Hepatocyte (in vitro differentiated cells): ENCODE measurements at regions not wholly inside any gene's neighbourhood (a gene's known extent, or its start where the extent isn't known, plus 50 kb on each side); places are given as distances from the start of the nearest gene placed in this dataset.

Experiments used
- CTCF ChIP-seq: fragments of 200-600 bp; sonication (generic); IDR thresholded peaks from 2 replicates; pipeline ENCODE4 v1.5.1; 2016; ENCODE audit warnings: antibody characterized with exemption, mild to moderate bottlenecking; ENCODE audit not compliant: poor library complexity
- EZH2 ChIP-seq: fragments of 200-600 bp; sonication (generic); IDR thresholded peaks from 2 replicates; pipeline ENCODE4 v1.6.1; 2016; ENCODE audit warnings: antibody characterized with exemption, mild to moderate bottlenecking, borderline replicate concordance
- EZH2phosphoT487 ChIP-seq: fragments of 200-600 bp; sonication (generic); IDR thresholded peaks from one replicate; pipeline ENCODE4 v1.6.1; 2018; ENCODE audit warnings: antibody characterized with exemption, mild to moderate bottlenecking, low read depth, moderate library complexity; ENCODE audit not compliant: unreplicated experiment, severe bottlenecking

- TF ChIP-seq CTCF = no peak
- TF ChIP-seq EZH2phosphoT487 = no peak
- no peak for TF ChIP-seq EZH2
These were observed 71.7 kb upstream of the DOCK1 start for GRCh38 chr10:126833542-126833941.
